ENCODE measurements at regions not wholly inside any gene's neighbourhood (a gene's known extent, or its start where the extent isn't known, plus 50 kb on each side); places are given as distances from the start of the nearest gene placed in this dataset.
"Not testable (repeated sequence)": the region's sequence is repeated elsewhere in the genome, so short reads cannot be mapped to it uniquely, and the experiment has no call there.

GRCh38 chr9:40962461-40962860 is 166.0 kb downstream of the FOXD4L6 start:
- TF ChIP-seq CTCF (IDR thresholded peaks at IDR 0.05; ENCODE audit: low read depth, low read length, missing input control); REST (IDR thresholded peaks at IDR 0.05); RAD21 (IDR thresholded peaks at IDR 0.05); HNF4A (conservative IDR thresholded peaks at IDR 0.05); SP1 (IDR thresholded peaks at IDR 0.05): not testable (repeated sequence)
